ENCODE measurements at regions not wholly inside any gene's neighbourhood (a gene's known extent, or its start where the extent isn't known, plus 50 kb on each side); places are given as distances from the start of the nearest gene placed in this dataset.

DNA sequence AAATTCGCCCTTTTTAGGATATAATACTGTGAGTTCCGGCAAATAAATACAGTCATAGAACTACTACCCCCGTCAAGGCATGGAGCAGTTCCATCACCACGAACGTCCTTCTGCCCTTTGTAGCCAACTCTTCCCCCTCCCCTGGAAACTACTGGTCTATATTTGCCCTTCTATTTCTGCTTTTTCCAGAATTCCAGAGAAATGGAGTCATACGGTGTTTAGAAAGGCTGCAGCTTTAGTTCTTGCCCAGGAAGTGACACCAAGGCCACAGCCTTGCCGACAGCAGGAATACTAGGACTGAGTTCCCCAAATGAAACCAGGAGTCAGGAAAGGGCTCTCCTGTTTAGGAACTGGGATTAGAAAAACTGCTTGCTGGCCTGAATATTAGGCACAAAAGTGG, 291.2 kb downstream of the FAM43A start:
- H3K9me3 Mint-ChIP-seq, result peaks cover 2 to 3% of the 10 kb centered on the region in 2 experiments; a peak in 3 of 5 replicates
- no peaks in the 10 kb centered on the region for H4K20me1 ChIP-seq (ENCODE audit: control insufficient read depth, insufficient read depth, insufficient read length)
- no peak overlapping the region for H3K4ac ChIP-seq (ENCODE audit: low read depth, low read length)
- H2BK12ac ChIP-seq (ENCODE audit: insufficient read length, low read depth, low read length), result no peak overlapping the region
- H3K27me3 ChIP-seq (ENCODE audit: insufficient read depth, low read length), result no peaks in the 10 kb centered on the region
- H3K56ac ChIP-seq (ENCODE audit: insufficient read length, low read depth, low read length), result no peak overlapping the region
- H2BK20ac ChIP-seq (ENCODE audit: low read depth, low read length, poor library complexity, severe bottlenecking), result no peak overlapping the region
- H3K27ac Mint-ChIP-seq, result no peak overlapping the region
- H3K23ac ChIP-seq (ENCODE audit: insufficient read length, low read depth, low read length), result no peak overlapping the region
- no peak overlapping the region for H3K4me3 Mint-ChIP-seq
- H3K23me2 ChIP-seq (ENCODE audit: insufficient read length, low read depth, low read length, poor library complexity, severe bottlenecking), result no peaks in the 10 kb centered on the region
- H4K5ac ChIP-seq (ENCODE audit: insufficient read length, low read depth, low read length), result no peak overlapping the region
- H3K79me2 ChIP-seq (ENCODE audit: insufficient read depth, low read length), result no peaks in the 10 kb centered on the region
- H3K18ac ChIP-seq (ENCODE audit: insufficient read length, low read depth, low read length), result no peak overlapping the region
- no peak overlapping the region for H2BK15ac ChIP-seq (ENCODE audit: low read depth, low read length)
- no peak overlapping the region for H2BK5ac ChIP-seq (ENCODE audit: insufficient read length, low read length)
- H3K14ac ChIP-seq (ENCODE audit: insufficient read depth, low read length), result no peak overlapping the region
- H3K4me2 ChIP-seq (ENCODE audit: insufficient read depth, insufficient read length, low read length), result no peak overlapping the region
- DNase-seq, result no peak
- TF ChIP-seq CTCF (conservative IDR thresholded peaks at IDR 0.05), result no peak
- H2AK5ac ChIP-seq (ENCODE audit: insufficient read length, low read length), result no peak overlapping the region
- no peak overlapping the region for H3K27ac ChIP-seq (ENCODE audit: insufficient read length, low read depth, low read length)
- peaks cover 6% of the 10 kb centered on the region; the same call in 1 of the 2 replicates for H3K27me3 Mint-ChIP-seq (ENCODE audit: low read depth)
- no peak overlapping the region for H4K91ac ChIP-seq (ENCODE audit: insufficient read length, low read depth, low read length)
- no peaks in the 10 kb centered on the region for H3K36me3 Mint-ChIP-seq (ENCODE audit: insufficient read depth in 1 of 3, low read depth in 3 of 3)
- H4K8ac ChIP-seq (replicated peaks; ENCODE audit: insufficient read length, low read depth, low read length), result no peak overlapping the region
- H3K79me1 ChIP-seq (ENCODE audit: insufficient read depth, low read depth, low read length, poor library complexity, severe bottlenecking), result no peaks in the 10 kb centered on the region
- H3K4me1 Mint-ChIP-seq, result no peaks in the 10 kb centered on the region
- no peak overlapping the region for H2BK120ac ChIP-seq (ENCODE audit: low read depth, low read length, poor library complexity, severe bottlenecking)
- H3K9ac ChIP-seq (ENCODE audit: extremely low read depth, insufficient read length, low read length), result no peak overlapping the region
- WGBS (ENCODE audit: extremely low coverage, insufficient read length, low lambda C conversion rate), result no CpG with 5 or more reads among the region's 7 CpGs
- no peaks in the 10 kb centered on the region for H3K4me1 ChIP-seq (ENCODE audit: insufficient read depth, low read length)
- H3T11ph ChIP-seq (ENCODE audit: low read length), result no peak overlapping the region
- no peaks in the 10 kb centered on the region for H3K9me3 ChIP-seq (ENCODE audit: control insufficient read depth, low read depth, low read length)
- no peak overlapping the region for H2AFZ ChIP-seq (ENCODE audit: low read length)
